Hematopoietic multipotent progenitor cell treated with erythropoietin and hydrocortisone succinate and interleukin-3 and kit ligand, for 6 days (in vitro differentiated cells): ENCODE measurements at regions not wholly inside any gene's neighbourhood (a gene's known extent, or its start where the extent isn't known, plus 50 kb on each side); places are given as distances from the start of the nearest gene placed in this dataset.

ENCODE experiments used
- DNase-seq: peaks from one replicate; pipeline ENCODE4 v3.0.0-alpha.2; 2015

- DNase-seq, result no peak
Measured at GRCh38 chr2:181114021-181114420, 133.6 kb downstream of the UBE2E3 start.

- no peak for DNase-seq
Measured at GRCh38 chr2:181116261-181116660, 135.9 kb downstream of the UBE2E3 start.

- no peak for DNase-seq
Measured at GRCh38 chr2:181117206-181117925, 137.0 kb downstream of the UBE2E3 start.

DNA sequence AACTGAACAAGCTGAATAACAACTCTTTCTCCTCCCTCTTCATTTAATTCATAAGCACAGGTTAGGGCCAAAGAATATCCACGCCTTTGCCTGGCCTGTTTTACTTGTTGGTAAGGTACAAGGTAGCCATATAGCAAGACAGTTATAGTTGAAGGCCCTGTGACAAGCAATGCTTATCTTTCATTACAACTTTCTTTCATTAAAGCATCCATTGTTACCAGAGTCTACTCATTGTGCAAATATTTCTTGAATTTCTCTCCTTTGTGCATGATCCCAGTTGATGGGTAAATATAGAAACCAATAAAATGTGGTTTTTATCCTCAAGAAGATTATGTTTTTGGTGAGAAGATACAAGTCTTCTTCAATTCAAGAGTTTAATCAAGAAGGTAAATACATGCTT, 140.2 kb downstream of the UBE2E3 start:
- DNase-seq, result no peak

- no peak for DNase-seq
Measured at GRCh38 chr2:181121996-181122395, 141.6 kb downstream of the UBE2E3 start.

GRCh38 chr2:181122601-181123000, 142.2 kb downstream of the UBE2E3 start:
- DNase-seq, result no peak

DNA sequence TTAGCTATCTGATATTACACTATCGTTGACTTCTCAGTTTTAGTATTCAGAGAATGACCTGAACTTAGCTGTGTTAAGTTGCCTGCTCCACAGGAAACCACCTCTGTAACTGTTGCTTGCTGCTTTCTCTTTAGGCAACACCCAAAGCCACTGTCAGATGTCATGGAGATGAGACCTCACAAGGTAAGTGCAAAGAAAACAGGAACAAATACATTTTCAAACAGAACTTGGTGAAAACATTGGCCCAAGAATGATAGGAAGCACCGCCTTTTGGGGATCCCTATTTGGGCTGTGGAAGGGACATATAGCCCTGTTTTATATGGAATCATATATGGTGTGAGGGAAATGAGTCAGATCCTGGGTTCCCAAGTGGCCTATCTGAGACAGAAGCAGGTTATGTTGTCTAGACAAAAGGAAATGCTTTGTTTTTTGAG, 143.4 kb downstream of the UBE2E3 start:
- DNase-seq, result peak; percentile 69

- no peak for DNase-seq
Measured at GRCh38 chr2:181124497-181124896, 144.1 kb downstream of the UBE2E3 start.

DNA sequence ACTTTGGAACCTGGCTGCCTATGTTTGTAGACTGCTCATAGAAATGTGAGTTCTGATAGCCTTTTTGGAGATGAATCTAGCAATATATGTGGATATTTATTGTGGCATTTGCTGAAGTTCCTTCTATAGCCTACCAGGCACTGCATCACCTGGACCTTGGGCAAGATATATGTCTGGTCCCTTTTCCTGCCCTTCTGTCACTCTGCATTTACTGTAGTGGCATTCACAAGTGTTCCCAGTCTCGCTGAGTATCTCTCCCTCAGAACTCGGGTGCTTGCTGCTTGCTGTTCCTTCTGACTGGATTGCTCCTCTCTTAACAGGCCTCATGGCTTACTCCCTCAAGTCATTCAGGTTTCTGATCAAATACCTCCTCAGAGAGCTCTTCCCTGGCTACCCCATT, 145.0 kb downstream of the UBE2E3 start:
- no peak for DNase-seq

- no peak for DNase-seq
Measured at GRCh38 chr2:181126311-181126868, 146.0 kb downstream of the UBE2E3 start.

DNA sequence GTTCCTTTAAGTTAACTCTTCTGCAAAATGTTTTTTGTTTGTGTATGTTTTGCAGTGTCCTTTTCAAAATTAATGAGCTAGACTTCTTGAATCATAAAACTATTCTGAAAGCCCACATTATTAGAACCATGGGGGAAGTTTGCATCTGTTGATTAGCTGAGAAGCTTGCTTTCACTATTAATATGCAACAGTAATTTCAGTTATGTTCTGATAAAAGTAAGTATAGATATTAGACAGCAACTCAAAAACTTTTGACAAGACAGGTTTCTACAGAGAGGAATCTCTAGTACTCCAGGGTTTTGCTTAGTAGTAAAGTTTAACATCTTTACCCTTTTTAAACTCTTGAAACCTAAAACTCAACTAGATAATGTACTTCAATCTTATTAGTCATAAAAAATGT, 147.8 kb downstream of the UBE2E3 start:
- no peak for DNase-seq

DNA sequence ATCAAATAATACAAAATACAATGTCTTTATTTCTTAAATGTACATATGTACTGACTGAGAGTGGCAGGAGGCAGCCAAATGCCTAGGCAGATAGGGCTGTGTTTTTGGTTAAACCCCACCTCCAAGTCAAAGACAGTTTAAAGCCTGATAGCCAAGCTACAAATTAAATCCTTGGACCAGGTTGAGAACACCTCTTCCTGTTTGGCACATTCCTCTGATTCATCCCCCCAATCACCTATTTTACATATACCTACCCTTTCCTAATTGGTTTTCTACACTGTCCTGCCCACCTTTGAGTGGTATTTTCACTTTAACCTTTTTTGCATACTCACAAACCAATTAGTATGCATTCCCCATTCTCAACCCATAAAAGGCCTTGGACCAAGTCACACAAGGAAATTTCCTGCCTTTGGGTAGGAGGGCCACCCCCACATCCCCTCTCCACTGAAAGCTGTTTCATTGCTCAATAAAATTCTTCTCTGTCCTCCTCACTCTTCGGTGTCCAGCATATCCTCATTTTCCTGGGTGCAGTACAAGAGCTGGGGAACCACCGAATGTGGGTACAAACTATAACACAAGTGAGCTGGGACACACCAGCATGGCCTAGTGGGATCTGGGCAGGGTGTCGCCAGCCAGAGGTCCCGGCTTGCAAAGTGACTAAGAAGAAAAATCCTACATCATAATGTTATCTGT, 149.1 kb downstream of the UBE2E3 start:
- no peak for DNase-seq

DNA sequence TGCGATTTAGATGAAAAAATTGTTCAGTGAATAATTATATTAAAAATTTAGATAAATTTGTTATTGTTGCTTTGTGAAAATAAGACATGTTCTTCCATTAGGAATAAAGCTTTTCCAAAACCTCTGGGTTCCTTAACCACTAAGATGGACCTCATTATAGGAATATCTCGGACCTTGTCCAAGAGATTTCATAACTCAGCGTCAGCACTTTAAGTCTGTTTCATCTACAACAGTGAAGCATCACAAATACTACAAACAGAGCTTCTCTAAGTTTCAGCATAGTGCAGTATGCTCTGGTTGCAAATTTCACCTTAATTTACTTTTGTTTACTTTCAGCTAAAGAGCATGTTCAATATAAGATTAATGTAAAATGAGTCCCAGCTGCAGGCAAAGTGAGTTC, 150.3 kb downstream of the UBE2E3 start:
- DNase-seq, result no peak

DNA sequence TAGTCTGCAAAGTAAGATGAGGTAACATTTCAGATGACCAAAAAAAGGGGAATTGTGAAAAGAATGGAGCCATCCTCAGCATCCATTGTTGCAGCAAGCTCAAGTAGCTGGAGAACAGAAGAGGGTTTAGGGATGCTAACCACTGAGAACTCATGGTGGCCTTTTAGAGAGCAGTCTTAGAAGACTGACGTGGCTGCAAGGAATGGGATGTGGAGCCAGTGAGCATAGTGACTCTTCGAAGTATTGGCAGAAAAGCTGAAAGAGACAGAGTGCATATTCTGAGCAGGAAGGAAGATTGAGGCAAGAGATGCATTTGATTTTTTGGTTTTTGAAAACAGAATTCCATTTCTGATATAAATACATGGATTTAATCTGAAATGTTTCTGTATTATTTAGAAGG, 151.2 kb downstream of the UBE2E3 start:
- no peak for DNase-seq

GRCh38 chr2:181138816-181139215, 158.4 kb downstream of the UBE2E3 start:
- no peak for DNase-seq

DNA sequence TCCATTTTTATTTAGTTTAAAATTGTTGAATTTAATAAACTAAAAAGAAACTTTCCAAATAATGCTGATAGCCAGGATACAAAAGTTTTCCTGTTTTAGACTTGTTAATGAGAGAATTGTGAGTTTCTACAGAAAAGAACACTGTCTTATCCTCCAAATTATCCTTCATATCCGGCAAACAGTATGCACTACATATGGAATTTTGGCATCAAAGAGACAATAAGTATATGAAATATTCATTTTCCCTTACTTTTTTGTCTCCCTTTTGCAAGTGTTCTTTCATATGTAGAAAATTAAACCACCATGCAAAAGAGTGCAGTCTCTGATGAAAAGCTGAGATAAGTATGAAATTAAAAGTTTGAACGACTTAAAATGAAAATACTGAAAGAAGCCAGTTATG, 159.4 kb downstream of the UBE2E3 start:
- DNase-seq, result no peak

GRCh38 chr2:181140414-181140813, 160.0 kb downstream of the UBE2E3 start:
- no peak for DNase-seq

GRCh38 chr2:181140928-181141327, 160.5 kb downstream of the UBE2E3 start:
- DNase-seq, result no peak

- DNase-seq, result no peak
Measured at GRCh38 chr2:181141676-181142075, 161.3 kb downstream of the UBE2E3 start.

DNA sequence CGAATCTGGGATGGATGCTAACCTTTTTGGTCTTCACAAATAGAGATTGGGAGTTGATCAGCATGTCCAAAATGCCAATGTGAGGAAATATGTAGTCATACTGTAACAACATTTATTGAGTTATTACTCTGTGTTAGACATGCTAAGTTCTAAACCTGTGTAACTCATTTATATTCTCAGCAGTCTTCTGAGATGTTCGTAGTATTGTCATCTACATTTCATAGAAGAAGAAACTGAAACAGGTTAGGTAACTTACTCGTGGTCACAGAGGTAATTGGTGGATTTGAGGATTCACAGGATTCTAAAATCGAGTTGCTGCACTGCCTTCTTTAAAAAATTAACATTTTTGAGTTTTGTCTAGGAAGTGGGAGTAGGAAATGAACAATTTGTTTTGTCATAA, 162.1 kb downstream of the UBE2E3 start:
- no peak for DNase-seq

DNA sequence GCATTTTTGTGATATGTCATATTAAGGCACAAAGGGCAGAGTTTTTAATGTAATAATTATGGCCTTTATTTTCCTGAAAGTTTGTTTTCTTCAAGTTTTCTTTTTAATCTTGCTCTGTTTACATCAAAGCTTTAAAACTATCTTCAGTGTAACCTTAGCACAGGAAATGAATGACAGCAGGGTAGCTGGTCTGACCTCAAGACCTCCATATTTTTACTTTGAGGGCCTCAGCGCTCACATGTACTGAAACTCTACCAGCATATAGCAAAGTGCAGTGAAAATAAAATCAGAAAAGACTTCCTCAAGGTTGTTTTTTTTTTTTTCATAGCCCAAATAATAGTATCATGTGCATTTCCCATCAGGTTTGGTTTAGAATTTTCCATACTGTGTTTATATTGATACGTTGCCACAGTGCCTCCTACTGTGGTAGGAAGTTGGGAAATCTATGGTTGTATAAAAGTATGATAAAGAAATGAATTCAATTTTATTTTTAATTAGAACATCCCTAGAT, 163.4 kb downstream of the UBE2E3 start:
- DNase-seq, result no peak

DNA sequence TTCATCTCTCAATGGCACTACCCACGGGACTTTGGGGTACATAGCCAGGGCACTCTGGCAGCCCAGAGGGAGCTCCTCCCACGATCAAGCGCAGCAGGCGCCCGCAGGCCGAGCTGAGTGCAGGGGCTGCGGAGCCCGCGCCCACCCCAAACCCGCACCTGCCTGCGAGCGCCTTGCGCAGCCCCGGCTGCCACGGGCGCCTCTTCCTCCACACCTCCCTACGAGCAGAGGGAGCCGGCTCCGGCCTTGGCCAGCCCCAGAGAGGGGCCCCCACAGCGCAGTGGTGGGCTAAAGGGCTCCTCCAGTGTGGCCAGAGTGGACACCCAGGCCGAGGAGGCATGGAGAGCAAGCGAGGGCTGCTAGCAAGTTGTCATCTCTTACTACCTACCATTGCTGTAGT, 165.2 kb downstream of the UBE2E3 start:
- no peak for DNase-seq

DNA sequence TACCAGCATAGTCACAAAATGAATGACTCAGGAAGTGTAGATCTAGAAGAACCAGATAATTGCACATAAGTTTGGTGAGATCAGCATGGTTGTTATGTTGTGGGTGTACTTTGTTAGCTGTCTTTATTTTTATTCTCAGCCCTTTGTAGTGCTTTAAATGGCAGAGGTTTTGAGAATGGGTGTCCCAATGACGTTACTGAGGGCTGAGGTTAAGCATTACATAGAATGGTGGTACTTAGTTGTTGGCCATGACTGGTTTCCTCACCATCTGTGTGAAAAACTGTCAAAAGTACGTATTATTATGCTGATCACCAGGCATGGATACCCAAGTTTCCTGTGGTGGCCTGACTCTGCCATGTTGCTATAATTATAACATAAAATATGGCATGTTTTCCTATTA, 165.8 kb downstream of the UBE2E3 start:
- DNase-seq, result no peak

DNA sequence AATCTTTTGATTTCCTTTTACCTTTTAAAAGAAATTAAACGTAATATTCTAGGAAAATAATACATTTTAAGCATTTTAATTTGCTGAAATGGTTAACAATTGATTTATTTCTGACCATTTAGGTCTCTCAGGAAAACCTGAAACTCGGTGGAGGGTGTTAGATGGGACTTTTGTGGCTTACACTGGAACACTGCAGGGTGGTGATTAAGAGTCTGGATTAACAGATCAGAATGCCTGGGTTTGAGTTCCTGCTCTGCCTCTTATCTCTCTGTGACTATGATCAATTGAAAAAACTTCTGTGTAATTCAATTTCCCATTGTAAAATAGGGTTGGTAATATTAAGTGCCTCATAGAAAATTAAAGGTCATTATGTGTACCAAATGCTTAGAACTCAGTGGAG, 168.7 kb downstream of the UBE2E3 start:
- DNase-seq, result peak; percentile 69
